IMR-90 (cell line): ENCODE measurements at regions not wholly inside any gene's neighbourhood (a gene's known extent, or its start where the extent isn't known, plus 50 kb on each side); places are given as distances from the start of the nearest gene placed in this dataset.

ENCODE experiments used
- ATAC-seq: fragments of 200-7000 bp; cut with Tn5 transposase; 2 replicates; pipeline ENCODE4 v1.9.1; 2020; ENCODE audit warnings: low read depth, mild to moderate bottlenecking, moderate library complexity
- BruUV-seq: library from RNA; stranded (reverse); fragments of 400-500 nt; replicated peaks from 2 replicates; lab custom pipeline; 2021; lab: Mats Ljungman, UMichigan
- CTCF ChIA-PET: fragments of 300-600 bp; formaldehyde crosslinking; extraction: SDS; loops from one replicate; lab custom pipeline; 2021; ENCODE audit warnings: antibody characterized with exemption; lab: Yijun Ruan, JAX
- POLR2A ChIA-PET: fragments of 300-600 bp; sonication (Branson Sonifier 250); formaldehyde crosslinking; loops from one replicate; lab custom pipeline; 2022; ENCODE audit warnings: antibody characterized with exemption; ENCODE audit not compliant: unreplicated experiment; lab: Charles Lee
- DNase-seq: peaks from one replicate; pipeline ENCODE4 v3.0.0; 2013
- H2AFZ ChIP-seq: replicated peaks from 2 replicates; pipeline ENCODE3; 2013; ENCODE audit warnings: low read length, mild to moderate bottlenecking; ENCODE audit not compliant: poor library complexity
- H2AK5ac ChIP-seq: 2 replicates; pipeline ENCODE4 v1.6.1; 2013; ENCODE audit warnings: low read depth, low read length, inconsistent platforms
- H2AK9ac ChIP-seq: replicated peaks from 2 replicates; pipeline ENCODE3; 2013; ENCODE audit warnings: mild to moderate bottlenecking, low read depth, low read length, moderate library complexity; ENCODE audit not compliant: poor library complexity
- H2BK120ac ChIP-seq: 2 replicates; pipeline ENCODE4 v1.6.1; 2013; ENCODE audit warnings: low read depth, low read length, inconsistent platforms
- H2BK15ac ChIP-seq: 3 replicates; pipeline ENCODE4 v1.6.1; 2013; ENCODE audit warnings: low read depth, low read length, inconsistent platforms
- H2BK20ac ChIP-seq: 2 replicates; pipeline ENCODE4 v1.6.1; 2013; ENCODE audit warnings: low read depth, mild to moderate bottlenecking, inconsistent platforms, low read length, moderate library complexity
- H2BK5ac ChIP-seq: 2 replicates; pipeline ENCODE4 v1.6.1; 2013; ENCODE audit warnings: mild to moderate bottlenecking, low read depth, low read length, inconsistent platforms; ENCODE audit not compliant: poor library complexity, severe bottlenecking
- H3K14ac ChIP-seq: replicated peaks from 2 replicates; pipeline ENCODE4 v1.6.1; 2013; ENCODE audit warnings: low read depth, low read length, inconsistent platforms
- H3K18ac ChIP-seq: 2 replicates; pipeline ENCODE4 v1.6.1; 2013; ENCODE audit warnings: low read depth, low read length, control low read depth
- H3K23ac ChIP-seq: 2 replicates; pipeline ENCODE4 v1.6.1; 2013; ENCODE audit warnings: low read depth, low read length, inconsistent platforms
- H3K27ac ChIP-seq: 2 replicates; pipeline ENCODE4 v1.5.1; 2013; ENCODE audit warnings: mild to moderate bottlenecking, control low read depth, low read length; ENCODE audit not compliant: insufficient read depth
- H3K27me3 ChIP-seq: 2 replicates; pipeline ENCODE4 v1.6.1; 2013; ENCODE audit warnings: low read length; ENCODE audit not compliant: control insufficient read depth, insufficient read depth
- H3K36me3 ChIP-seq: 2 replicates; pipeline ENCODE4 v1.6.1; 2013; ENCODE audit warnings: low read length, mixed read lengths; ENCODE audit not compliant: control insufficient read depth, insufficient read depth
- H3K4ac ChIP-seq: 2 replicates; pipeline ENCODE4 v1.6.1; 2013; ENCODE audit warnings: low read depth, low read length, inconsistent platforms
- H3K4me1 ChIP-seq: 2 replicates; pipeline ENCODE4 v1.6.1; 2013; ENCODE audit warnings: low read length, mixed read lengths; ENCODE audit not compliant: control insufficient read depth, insufficient read depth
- H3K4me2 ChIP-seq: 2 replicates; pipeline ENCODE4 v1.6.1; 2013; ENCODE audit warnings: low read depth, mild to moderate bottlenecking, control low read depth, low read length, moderate library complexity
- H3K4me3 ChIP-seq: 2 replicates; pipeline ENCODE4 v1.5.1; 2013; ENCODE audit warnings: low read depth, mild to moderate bottlenecking, control low read depth, low read length, moderate library complexity; ENCODE audit not compliant: insufficient read depth
- H3K56ac ChIP-seq: 2 replicates; pipeline ENCODE4 v1.6.1; 2013; ENCODE audit warnings: low read length, inconsistent platforms; ENCODE audit not compliant: insufficient read depth; ENCODE audit errors: extremely low read depth
- H3K79me1 ChIP-seq, 2 experiments: 2 replicates each; pipeline ENCODE4 v1.6.1; 2013; ENCODE audit warnings: low read length in 2 of 2, inconsistent platforms in 1 of 2, low read depth in 1 of 2
- H3K9ac ChIP-seq: 2 replicates; pipeline ENCODE4 v1.6.1; 2013; ENCODE audit warnings: low read depth, low read length, control low read depth
- H3K9me1 ChIP-seq: 2 replicates; pipeline ENCODE4 v1.6.1; 2013; ENCODE audit warnings: low read length, inconsistent platforms; ENCODE audit not compliant: insufficient read depth
- H3K9me3 ChIP-seq: 2 replicates; pipeline ENCODE4 v1.6.1; 2013; ENCODE audit warnings: low read length; ENCODE audit not compliant: control insufficient read depth, insufficient read depth
- H4K20me1 ChIP-seq: 2 replicates; pipeline ENCODE4 v1.6.1; 2013; ENCODE audit warnings: low read length, inconsistent platforms; ENCODE audit not compliant: insufficient read depth
- H4K5ac ChIP-seq: 2 replicates; pipeline ENCODE4 v1.6.1; 2013; ENCODE audit warnings: mild to moderate bottlenecking, low read depth, low read length, control low read depth
- H4K8ac ChIP-seq, 2 experiments: 2 replicates each; pipeline ENCODE4 v1.6.1; 2013; ENCODE audit warnings: low read depth in 2 of 2, low read length in 2 of 2, control low read depth in 1 of 2, inconsistent platforms in 1 of 2
- H4K91ac ChIP-seq: 2 replicates; pipeline ENCODE4 v1.6.1; 2013; ENCODE audit warnings: low read depth, low read length, inconsistent platforms; ENCODE audit not compliant: insufficient read depth
- RFX5 ChIP-seq: IDR thresholded peaks from 2 replicates; pipeline ENCODE4 v1.8.0; 2012; ENCODE audit warnings: low read depth, mild to moderate bottlenecking, low read length, moderate library complexity
- SMC3 ChIP-seq: fragments of 150-350 bp; IDR thresholded peaks from 2 replicates; pipeline ENCODE4 v1.6.1; 2016; ENCODE audit warnings: low read depth, mild to moderate bottlenecking, antibody characterized with exemption, low read length, moderate library complexity
- WGBS, 2 experiments: methylation state at CpG; one replicate each; pipeline versions ENCODE4 v1.1.5 to v1.1.7; 2013; ENCODE audit warnings: missing lambda C conversion rate in 2 of 2; ENCODE audit not compliant: insufficient read length in 1 of 2; ENCODE audit errors: extremely low coverage in 2 of 2; 5-methylcytosine and 5-hydroxymethylcytosine counted together
- dilution Hi-C: fragments of 300-500 bp; cut with HindIII; formaldehyde crosslinking; loops from one replicate; pipeline ENCODE4 v1.14.3; 2018; ENCODE audit warnings: low sequenced_read_pairs; ENCODE audit not compliant: unreplicated experiment
- in situ Hi-C: fragments of 300-500 bp; cut with MboI; formaldehyde crosslinking; loops from 3 replicates; pipeline ENCODE4 v1.14.3; 2019; ENCODE audit warnings: low sequenced_read_pairs, inconsistent platforms, mixed read lengths
- intact Hi-C: fragments of 100-400 bp; cut with micrococcal nuclease; formaldehyde crosslinking; loops from 2 replicates; pipeline ENCODE4 v1.10.0; 2022

GRCh38 chr18:67582488-67582887, 66.0 kb upstream of the DSEL start:
- Histone ChIP-seq H3K4me2 (no peak overlapping the region), H3K79me1 (no peaks in the 10 kb centered on the region), H3K9me1 (no peaks in the 10 kb centered on the region), H2AK9ac (no peak overlapping the region), H3K56ac (no peak overlapping the region), H3K9ac (no peak overlapping the region), H3K9me3 (no peaks in the 10 kb centered on the region), H3K36me3 (no peaks in the 10 kb centered on the region), H3K23ac (no peak overlapping the region), H3K14ac (no peak overlapping the region), H2BK5ac (no peak overlapping the region), H2BK120ac (no peak overlapping the region), H3K27me3 (no peaks in the 10 kb centered on the region), H4K5ac (no peak overlapping the region), H3K4ac (no peak overlapping the region), H2AFZ (no peak overlapping the region), H2BK20ac (no peak overlapping the region), H4K20me1 (no peaks in the 10 kb centered on the region), H3K4me3 (no peak overlapping the region), H4K8ac (no peak overlapping the region), H3K27ac (no peak overlapping the region), H3K4me1 (peaks cover 5% of the 10 kb centered on the region; the same call in 1 of the 2 replicates), H4K91ac (no peak overlapping the region), H2AK5ac (no peak overlapping the region), H2BK15ac (no peak overlapping the region), H3K18ac (no peak overlapping the region)
- in situ Hi-C loops (no loop called here), dilution Hi-C loops (no loop called here), intact Hi-C loops (no loop called here)
- POLR2A ChIA-PET: no interaction called here
- TF ChIP-seq SMC3 (no peak), RFX5 (no peak)
- no TSS peak for BruUV-seq
- CTCF ChIA-PET: no interaction called here
- no CpG with 5 or more reads among the region's 3 CpGs for WGBS, 2 experiments
- ATAC-seq (no peak), DNase-seq (no peak)
